ENCODE measurements at regions not wholly inside any gene's neighbourhood (a gene's known extent, or its start where the extent isn't known, plus 50 kb on each side); places are given as distances from the start of the nearest gene placed in this dataset.

DNA sequence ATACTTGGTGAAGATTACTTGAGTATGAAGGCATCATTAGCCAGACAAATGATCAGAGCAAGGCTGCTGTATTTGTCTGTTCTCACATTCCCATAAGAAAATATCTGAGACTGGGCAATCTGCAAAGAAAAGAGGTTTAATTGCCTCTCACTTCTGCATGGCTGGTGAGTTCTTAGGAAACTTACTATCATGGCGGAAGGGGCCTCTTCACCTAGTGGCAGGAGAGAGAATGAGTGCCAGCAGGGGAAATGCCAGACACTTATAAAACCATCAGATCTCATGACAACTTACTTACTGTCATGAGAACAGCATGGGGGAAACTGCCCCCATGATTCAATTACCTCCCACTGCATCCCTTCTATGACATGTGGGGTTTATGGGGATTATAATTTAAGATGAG is 452.3 kb downstream of the GALR1 start:
- TF ChIP-seq, protein P1, sequence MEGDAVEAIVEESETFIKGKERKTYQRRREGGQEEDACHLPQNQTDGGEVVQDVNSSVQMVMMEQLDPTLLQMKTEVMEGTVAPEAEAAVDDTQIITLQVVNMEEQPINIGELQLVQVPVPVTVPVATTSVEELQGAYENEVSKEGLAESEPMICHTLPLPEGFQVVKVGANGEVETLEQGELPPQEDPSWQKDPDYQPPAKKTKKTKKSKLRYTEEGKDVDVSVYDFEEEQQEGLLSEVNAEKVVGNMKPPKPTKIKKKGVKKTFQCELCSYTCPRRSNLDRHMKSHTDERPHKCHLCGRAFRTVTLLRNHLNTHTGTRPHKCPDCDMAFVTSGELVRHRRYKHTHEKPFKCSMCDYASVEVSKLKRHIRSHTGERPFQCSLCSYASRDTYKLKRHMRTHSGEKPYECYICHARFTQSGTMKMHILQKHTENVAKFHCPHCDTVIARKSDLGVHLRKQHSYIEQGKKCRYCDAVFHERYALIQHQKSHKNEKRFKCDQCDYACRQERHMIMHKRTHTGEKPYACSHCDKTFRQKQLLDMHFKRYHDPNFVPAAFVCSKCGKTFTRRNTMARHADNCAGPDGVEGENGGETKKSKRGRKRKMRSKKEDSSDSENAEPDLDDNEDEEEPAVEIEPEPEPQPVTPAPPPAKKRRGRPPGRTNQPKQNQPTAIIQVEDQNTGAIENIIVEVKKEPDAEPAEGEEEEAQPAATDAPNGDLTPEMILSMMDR (IDR thresholded peaks at IDR 0.05; ENCODE audit: low read depth, low read length), result peak; percentile 18; the same call in 1 of the 2 replicates
- Histone ChIP-seq H3K36me3 (no peaks in the 10 kb centered on the region), H3K27me3 (no peaks in the 10 kb centered on the region), H3K4me1 (no peaks in the 10 kb centered on the region), H3K9me3 (no peaks in the 10 kb centered on the region), H3K4me3 (ENCODE audit: low read depth, low read length) (no peak overlapping the region)
- DNase-seq, result no peak

DNA sequence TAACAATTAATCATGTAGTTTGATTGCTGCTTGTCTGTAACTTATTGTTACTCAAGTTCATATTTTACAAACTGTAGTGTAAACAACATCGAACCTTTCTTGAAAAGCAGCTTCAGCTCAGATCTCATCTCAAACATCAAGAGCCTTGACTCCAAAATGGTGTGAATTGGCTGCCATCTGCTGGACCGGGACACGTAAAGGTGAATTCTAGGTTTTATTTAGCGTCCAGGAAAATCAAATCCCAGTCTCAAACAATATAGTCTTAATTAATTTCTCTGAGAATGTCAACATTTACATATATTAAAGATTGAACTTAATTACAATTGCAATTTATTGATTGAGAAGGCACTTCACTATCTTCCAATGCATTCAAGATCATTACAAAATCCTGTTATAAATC is 453.0 kb downstream of the GALR1 start:
- TF ChIP-seq, protein P1 (IDR thresholded peaks at IDR 0.05; ENCODE audit: low read depth, low read length), result peak; percentile 46
- no peaks in the 10 kb centered on the region for H3K4me1 ChIP-seq
- DNase-seq, result peak; percentile 28
- H3K36me3 ChIP-seq, result no peaks in the 10 kb centered on the region
- no peaks in the 10 kb centered on the region for H3K9me3 ChIP-seq
- H3K27me3 ChIP-seq, result no peaks in the 10 kb centered on the region
- H3K4me3 ChIP-seq (ENCODE audit: low read depth, low read length), result no peak overlapping the region

DNA sequence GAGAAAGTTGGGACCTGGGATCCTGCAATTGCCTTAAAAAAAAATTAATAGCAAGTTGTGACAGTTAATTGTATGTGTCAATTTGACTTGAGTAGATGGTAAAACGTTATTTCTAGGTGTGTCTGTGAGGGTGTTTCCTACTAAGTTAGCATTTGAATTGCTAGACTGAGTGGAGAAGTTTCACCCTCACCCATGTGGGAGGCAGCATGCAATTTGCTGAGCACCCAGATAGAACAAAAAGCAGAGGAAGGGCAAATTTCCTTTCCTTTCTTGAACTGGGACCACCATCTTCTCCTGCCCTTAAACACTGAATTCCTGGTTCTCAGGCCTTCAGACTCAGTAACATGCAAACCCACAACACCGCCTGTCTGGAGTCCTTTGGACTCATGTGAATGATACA is 455.7 kb downstream of the GALR1 start:
- H3K4me3 ChIP-seq (ENCODE audit: low read depth, low read length), result no peak overlapping the region
- no peak for DNase-seq
- no peaks in the 10 kb centered on the region for H3K27me3 ChIP-seq
- TF ChIP-seq, protein P1 (IDR thresholded peaks at IDR 0.05; ENCODE audit: low read depth, low read length), result no peak
- H3K9me3 ChIP-seq, result no peaks in the 10 kb centered on the region
- no peaks in the 10 kb centered on the region for H3K4me1 ChIP-seq
- no peaks in the 10 kb centered on the region for H3K36me3 ChIP-seq

DNA sequence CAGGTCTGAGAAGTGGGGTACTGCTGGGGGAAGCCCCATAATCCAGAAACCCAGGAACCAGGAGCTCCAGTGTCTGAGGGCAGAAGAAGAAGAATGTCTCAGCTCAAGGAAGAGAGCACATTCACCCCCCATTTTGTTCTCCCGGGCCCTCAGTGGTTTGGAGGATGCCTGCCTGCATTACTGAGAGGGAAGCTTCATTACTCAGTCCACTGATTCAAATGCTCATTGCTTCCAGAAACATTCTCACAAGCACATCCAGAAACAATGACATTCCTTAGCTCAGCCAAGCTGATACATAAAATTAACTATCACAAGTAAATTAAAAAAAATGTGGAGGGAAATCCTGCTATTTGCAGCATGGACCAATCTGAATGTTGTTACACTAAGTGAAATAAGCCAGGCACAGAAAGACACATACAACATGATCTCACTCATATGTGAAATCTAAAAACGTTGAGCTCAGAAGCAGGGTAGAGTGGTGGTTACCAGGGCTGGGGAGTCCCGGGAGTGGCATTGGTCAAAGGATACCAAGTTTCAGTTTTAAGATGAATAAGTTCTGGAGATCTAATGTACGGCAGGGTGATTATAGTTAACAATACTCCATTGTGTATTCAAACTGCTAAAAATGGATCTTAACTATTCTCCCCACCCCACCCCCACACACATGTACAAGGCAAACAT is 459.3 kb downstream of the GALR1 start:
- TF ChIP-seq, protein P1 (IDR thresholded peaks at IDR 0.05; ENCODE audit: low read depth, low read length), result no peak
- H3K9me3 ChIP-seq, result no peaks in the 10 kb centered on the region
- H3K36me3 ChIP-seq, result no peaks in the 10 kb centered on the region
- DNase-seq, result no peak
- no peaks in the 10 kb centered on the region for H3K4me1 ChIP-seq
- no peaks in the 10 kb centered on the region; the same call in 1 of the 2 replicates for H3K27me3 ChIP-seq
- H3K4me3 ChIP-seq (ENCODE audit: low read depth, low read length), result no peak overlapping the region

DNA sequence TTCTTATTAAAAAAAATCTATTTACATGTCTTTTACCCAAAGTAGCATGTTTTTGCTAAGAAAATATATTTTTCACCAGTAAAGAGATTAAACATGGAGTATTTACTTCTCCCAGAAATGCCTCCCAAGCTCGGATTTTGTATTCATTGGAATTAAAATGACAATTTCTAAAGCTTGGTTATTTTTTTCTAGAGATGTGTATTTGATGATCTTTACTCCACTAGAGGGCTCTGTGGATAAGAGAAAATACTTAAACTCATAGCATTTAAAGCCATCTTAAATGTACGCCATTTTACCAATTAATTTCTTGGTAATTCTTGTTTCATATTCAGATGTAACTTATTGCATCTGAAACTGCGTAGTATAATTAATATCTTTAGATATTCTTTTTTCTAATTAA is 461.4 kb downstream of the GALR1 start:
- TF ChIP-seq, protein P1 (IDR thresholded peaks at IDR 0.05; ENCODE audit: low read depth, low read length), result peak; percentile 28; the same call in 1 of the 2 replicates
- no peak for DNase-seq
- Histone ChIP-seq H3K9me3 (no peaks in the 10 kb centered on the region), H3K36me3 (no peaks in the 10 kb centered on the region), H3K4me3 (ENCODE audit: low read depth, low read length) (no peak overlapping the region), H3K27me3 (peaks cover 7% of the 10 kb centered on the region; the same call in 1 of the 2 replicates), H3K4me1 (no peaks in the 10 kb centered on the region)

DNA sequence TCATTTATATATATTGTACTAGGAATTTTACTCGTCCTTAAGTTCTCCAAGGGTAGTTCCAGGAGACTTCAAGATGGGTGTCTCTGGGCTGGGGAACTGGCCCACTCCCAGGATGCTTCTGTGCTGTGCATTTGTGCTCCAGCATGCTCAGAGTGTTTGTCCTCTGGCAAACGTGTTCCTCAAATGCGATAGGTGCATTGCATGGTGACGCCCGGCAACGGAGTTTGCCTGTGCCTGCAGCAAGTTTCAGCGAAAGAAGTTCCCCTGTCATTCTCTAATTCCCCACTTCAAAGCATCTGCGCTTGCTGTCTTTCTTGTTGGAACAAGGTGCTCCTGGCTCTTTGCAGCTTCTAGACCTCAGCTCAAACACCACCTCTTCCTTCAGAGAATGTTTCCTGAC is 465.1 kb downstream of the GALR1 start:
- Histone ChIP-seq H3K36me3 (no peaks in the 10 kb centered on the region), H3K4me3 (ENCODE audit: low read depth, low read length) (no peak overlapping the region), H3K4me1 (no peaks in the 10 kb centered on the region), H3K27me3 (peaks cover 8% of the 10 kb centered on the region; the same call in 1 of the 2 replicates), H3K9me3 (no peaks in the 10 kb centered on the region)
- TF ChIP-seq, protein P1 (IDR thresholded peaks at IDR 0.05; ENCODE audit: low read depth, low read length), result no peak
- no peak for DNase-seq

All from BE2C (cell line).